ENCODE measurements at regions not wholly inside any gene's neighbourhood (a gene's known extent, or its start where the extent isn't known, plus 50 kb on each side); places are given as distances from the start of the nearest gene placed in this dataset.
"Not testable (repeated sequence)": the region's sequence is repeated elsewhere in the genome, so short reads cannot be mapped to it uniquely, and the experiment has no call there.

DNA sequence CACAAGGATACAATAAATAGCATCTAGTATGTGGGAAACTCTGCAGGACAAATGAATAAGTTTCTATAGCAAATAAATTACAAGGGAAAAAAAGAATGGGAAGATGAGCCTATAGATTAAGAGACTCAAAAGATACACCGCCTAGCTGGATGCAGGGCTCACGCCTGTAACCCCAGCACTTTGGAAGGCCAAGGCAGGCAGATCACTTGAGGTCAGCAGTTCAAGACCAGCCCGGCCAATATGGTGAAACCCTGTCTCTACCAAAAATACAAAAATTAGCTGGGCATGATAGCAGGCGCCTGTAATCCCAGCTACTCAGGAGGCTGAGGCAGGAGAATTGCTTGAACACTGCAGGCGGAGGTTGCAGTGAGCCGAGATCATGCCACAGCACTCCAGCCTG, 95.1 kb upstream of the BARHL2 start:
- not testable (repeated sequence) for TF ChIP-seq EZH2 (IDR thresholded peaks at IDR 0.05; ENCODE audit: insufficient read depth, poor library complexity, severe bottlenecking); EZH2phosphoT487 (IDR thresholded peaks at IDR 0.05; ENCODE audit: insufficient read depth, low read depth)
